Liver (tissue), 8 donors: ENCODE measurements at regions not wholly inside any gene's neighbourhood (a gene's known extent, or its start where the extent isn't known, plus 50 kb on each side); places are given as distances from the start of the nearest gene placed in this dataset.

Source experiments
- DNase-seq: peaks from one replicate; pipeline ENCODE4 v3.0.0-alpha.2; 2017; ENCODE audit warnings: low spot score
- H3K27ac ChIP-seq, 2 donors: one replicate each; pipeline ENCODE4 v1.7.0; 2013; ENCODE audit warnings: inconsistent platforms in 2 of 2, low read length in 2 of 2, control low read depth in 1 of 2, low read depth in 1 of 2, mild to moderate bottlenecking in 1 of 2
- H3K27me3 ChIP-seq, 4 donors: one replicate each; pipeline versions ENCODE4 v1.6.1 to v1.7.0; 2013; ENCODE audit warnings: low read length in 3 of 4, inconsistent platforms in 1 of 4, mild to moderate bottlenecking in 1 of 4, moderate library complexity in 1 of 4; ENCODE audit not compliant: control insufficient read depth in 4 of 4, insufficient read depth in 4 of 4
- H3K36me3 ChIP-seq, 4 donors: one replicate each; pipeline versions ENCODE4 v1.6.1 to v1.7.0; 2013; ENCODE audit warnings: low read length in 3 of 4, mild to moderate bottlenecking in 3 of 4, low read depth in 1 of 4, moderate library complexity in 1 of 4; ENCODE audit not compliant: control insufficient read depth in 4 of 4, insufficient read depth in 3 of 4
- H3K4me1 ChIP-seq, 4 donors: one replicate each; pipeline versions ENCODE4 v1.6.1 to v1.7.0; 2013; ENCODE audit warnings: low read length in 3 of 4, mild to moderate bottlenecking in 3 of 4, moderate library complexity in 1 of 4; ENCODE audit not compliant: control insufficient read depth in 4 of 4, insufficient read depth in 4 of 4
- H3K4me3 ChIP-seq, 3 donors: one replicate each; pipeline versions ENCODE4 v1.6.1 to v1.7.0; 2013; ENCODE audit warnings: low read length in 3 of 3, control low read depth in 1 of 3, low read depth in 1 of 3, mild to moderate bottlenecking in 1 of 3
- H3K9ac ChIP-seq, 2 donors: one replicate each; pipeline ENCODE4 v1.7.0; 2013; ENCODE audit warnings: low read length in 2 of 2, mild to moderate bottlenecking in 2 of 2, moderate library complexity in 2 of 2, control low read depth in 1 of 2, low read depth in 1 of 2
- H3K9me3 ChIP-seq, 4 donors: one replicate each; pipeline versions ENCODE4 v1.6.1 to v1.7.0; 2013; ENCODE audit warnings: low read length in 3 of 4; ENCODE audit not compliant: control insufficient read depth in 4 of 4
- EGR1 ChIP-seq, 2 donors: IDR thresholded peaks; 2 replicates each; pipeline ENCODE4 v1.6.1; 2016 to 2018; ENCODE audit warnings: antibody characterized with exemption in 2 of 2, low read depth in 2 of 2
- GABPA ChIP-seq, 2 donors: IDR thresholded peaks in 1 of 2; conservative IDR thresholded peaks in 1 of 2; 2 replicates each; pipeline ENCODE4 v1.6.1; 2016; ENCODE audit warnings: antibody characterized with exemption in 2 of 2, mild to moderate bottlenecking in 1 of 2, moderate library complexity in 1 of 2
- HNF4A ChIP-seq, 2 donors: conservative IDR thresholded peaks; 2 replicates each; pipeline ENCODE4 v1.6.1; 2016; ENCODE audit warnings: antibody characterized with exemption in 2 of 2, mild to moderate bottlenecking in 2 of 2
- HNF4G ChIP-seq: IDR thresholded peaks from 2 replicates; pipeline ENCODE4 v1.6.1; 2016; ENCODE audit warnings: antibody characterized with exemption
- JUND ChIP-seq, 2 donors: IDR thresholded peaks; 2 replicates each; pipeline ENCODE4 v1.6.1; 2016; ENCODE audit warnings: antibody characterized with exemption in 2 of 2
- NR2F2 ChIP-seq: IDR thresholded peaks from 2 replicates; pipeline ENCODE4 v1.6.1; 2016; ENCODE audit warnings: antibody characterized with exemption
- RAD21 ChIP-seq, 2 donors: IDR thresholded peaks; 2 replicates each; pipeline ENCODE4 v1.6.1; 2016; ENCODE audit warnings: antibody characterized with exemption in 2 of 2, mild to moderate bottlenecking in 2 of 2
- YY1 ChIP-seq: IDR thresholded peaks from 2 replicates; pipeline ENCODE4 v1.6.1; 2016; ENCODE audit warnings: antibody characterized with exemption, mild to moderate bottlenecking
- WGBS: extraction: QIAGEN DNeasy Blood & Tissue Kit; methylation state at CpG from one replicate; pipeline ENCODE4 v1.1.7; 2013; 5-methylcytosine and 5-hydroxymethylcytosine counted together
- TF ChIP-seq, protein P1 (sequence below): IDR thresholded peaks from 2 replicates; pipeline ENCODE4 v1.6.1; 2016; ENCODE audit warnings: antibody characterized with exemption
- TF ChIP-seq, protein P2 (sequence below): IDR thresholded peaks from 2 replicates; pipeline ENCODE4 v1.6.1; 2016; ENCODE audit warnings: antibody characterized with exemption
- TF ChIP-seq, protein P3 (sequence below): IDR thresholded peaks from 2 replicates; pipeline ENCODE4 v1.6.1; 2016; ENCODE audit warnings: antibody characterized with exemption, mild to moderate bottlenecking
- TF ChIP-seq, protein P4 (sequence below): fragments of 150-350 bp; IDR thresholded peaks from 2 replicates; pipeline ENCODE4 v1.5.1; 2017; ENCODE audit warnings: improper control_type of control experiment, low read depth, low read length; ENCODE audit not compliant: missing input control
- donor health status: healthy.
- donor health status: healthy.
- donor health status: healthy.
- donor health status: healthy.
- donor health status: healthy.

DNA sequence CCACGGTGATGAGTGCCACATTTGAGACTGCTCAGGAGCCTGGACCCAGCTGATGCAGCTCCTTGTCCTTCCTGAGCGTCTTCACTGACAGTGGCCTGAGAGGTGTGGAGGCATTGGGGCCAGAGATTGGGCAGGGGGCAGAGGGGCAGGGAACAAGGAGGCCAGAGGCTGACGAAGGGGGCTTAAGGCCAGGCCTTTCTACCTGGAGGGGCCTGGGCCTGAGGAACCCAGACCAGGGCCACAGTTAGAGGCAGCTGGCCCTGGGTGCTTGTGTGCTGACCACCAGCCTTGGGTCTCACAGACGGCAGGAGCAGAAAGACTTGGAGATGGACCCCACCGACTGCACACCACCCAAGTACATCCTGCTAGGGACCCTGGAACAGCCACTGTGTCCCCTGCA, 168.2 kb upstream of the ZNF267 start:
- Histone ChIP-seq H3K9ac (no peak overlapping the region), H3K36me3 (peaks cover 9 to 65% (median 29%) of the 10 kb centered on the region in 4 donors), H3K9me3 (no peaks in the 10 kb centered on the region), H3K27me3 (no peaks in the 10 kb centered on the region), H3K4me3 (no peak overlapping the region), H3K27ac (no peak overlapping the region), H3K4me1 (peaks cover 0 to 11% (median 3%) of the 10 kb centered on the region in 4 donors)
- no peak for DNase-seq
- TF ChIP-seq GABPA (IDR thresholded peaks at IDR 0.05 in 1 of 2, conservative IDR thresholded peaks at IDR 0.05 in 1 of 2) (no peak), RAD21 (IDR thresholded peaks at IDR 0.05) (no peak), HNF4A (conservative IDR thresholded peaks at IDR 0.05) (no peak), JUND (IDR thresholded peaks at IDR 0.05) (no peak), EGR1 (IDR thresholded peaks at IDR 0.05; ENCODE audit: low read depth in 2 of 2) (no peak), NR2F2 (no peak), HNF4G (no peak), YY1 (no peak)
- TF ChIP-seq, protein P1, sequence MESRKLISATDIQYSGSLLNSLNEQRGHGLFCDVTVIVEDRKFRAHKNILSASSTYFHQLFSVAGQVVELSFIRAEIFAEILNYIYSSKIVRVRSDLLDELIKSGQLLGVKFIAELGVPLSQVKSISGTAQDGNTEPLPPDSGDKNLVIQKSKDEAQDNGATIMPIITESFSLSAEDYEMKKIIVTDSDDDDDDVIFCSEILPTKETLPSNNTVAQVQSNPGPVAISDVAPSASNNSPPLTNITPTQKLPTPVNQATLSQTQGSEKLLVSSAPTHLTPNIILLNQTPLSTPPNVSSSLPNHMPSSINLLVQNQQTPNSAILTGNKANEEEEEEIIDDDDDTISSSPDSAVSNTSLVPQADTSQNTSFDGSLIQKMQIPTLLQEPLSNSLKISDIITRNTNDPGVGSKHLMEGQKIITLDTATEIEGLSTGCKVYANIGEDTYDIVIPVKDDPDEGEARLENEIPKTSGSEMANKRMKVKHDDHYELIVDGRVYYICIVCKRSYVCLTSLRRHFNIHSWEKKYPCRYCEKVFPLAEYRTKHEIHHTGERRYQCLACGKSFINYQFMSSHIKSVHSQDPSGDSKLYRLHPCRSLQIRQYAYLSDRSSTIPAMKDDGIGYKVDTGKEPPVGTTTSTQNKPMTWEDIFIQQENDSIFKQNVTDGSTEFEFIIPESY = no peak
- TF ChIP-seq, protein P2, sequence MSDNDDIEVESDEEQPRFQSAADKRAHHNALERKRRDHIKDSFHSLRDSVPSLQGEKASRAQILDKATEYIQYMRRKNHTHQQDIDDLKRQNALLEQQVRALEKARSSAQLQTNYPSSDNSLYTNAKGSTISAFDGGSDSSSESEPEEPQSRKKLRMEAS = no peak
- TF ChIP-seq, protein P3, sequence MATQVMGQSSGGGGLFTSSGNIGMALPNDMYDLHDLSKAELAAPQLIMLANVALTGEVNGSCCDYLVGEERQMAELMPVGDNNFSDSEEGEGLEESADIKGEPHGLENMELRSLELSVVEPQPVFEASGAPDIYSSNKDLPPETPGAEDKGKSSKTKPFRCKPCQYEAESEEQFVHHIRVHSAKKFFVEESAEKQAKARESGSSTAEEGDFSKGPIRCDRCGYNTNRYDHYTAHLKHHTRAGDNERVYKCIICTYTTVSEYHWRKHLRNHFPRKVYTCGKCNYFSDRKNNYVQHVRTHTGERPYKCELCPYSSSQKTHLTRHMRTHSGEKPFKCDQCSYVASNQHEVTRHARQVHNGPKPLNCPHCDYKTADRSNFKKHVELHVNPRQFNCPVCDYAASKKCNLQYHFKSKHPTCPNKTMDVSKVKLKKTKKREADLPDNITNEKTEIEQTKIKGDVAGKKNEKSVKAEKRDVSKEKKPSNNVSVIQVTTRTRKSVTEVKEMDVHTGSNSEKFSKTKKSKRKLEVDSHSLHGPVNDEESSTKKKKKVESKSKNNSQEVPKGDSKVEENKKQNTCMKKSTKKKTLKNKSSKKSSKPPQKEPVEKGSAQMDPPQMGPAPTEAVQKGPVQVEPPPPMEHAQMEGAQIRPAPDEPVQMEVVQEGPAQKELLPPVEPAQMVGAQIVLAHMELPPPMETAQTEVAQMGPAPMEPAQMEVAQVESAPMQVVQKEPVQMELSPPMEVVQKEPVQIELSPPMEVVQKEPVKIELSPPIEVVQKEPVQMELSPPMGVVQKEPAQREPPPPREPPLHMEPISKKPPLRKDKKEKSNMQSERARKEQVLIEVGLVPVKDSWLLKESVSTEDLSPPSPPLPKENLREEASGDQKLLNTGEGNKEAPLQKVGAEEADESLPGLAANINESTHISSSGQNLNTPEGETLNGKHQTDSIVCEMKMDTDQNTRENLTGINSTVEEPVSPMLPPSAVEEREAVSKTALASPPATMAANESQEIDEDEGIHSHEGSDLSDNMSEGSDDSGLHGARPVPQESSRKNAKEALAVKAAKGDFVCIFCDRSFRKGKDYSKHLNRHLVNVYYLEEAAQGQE = no peak
- 96% methylated on average over 5 of the region's 5 CpGs for WGBS

DNA sequence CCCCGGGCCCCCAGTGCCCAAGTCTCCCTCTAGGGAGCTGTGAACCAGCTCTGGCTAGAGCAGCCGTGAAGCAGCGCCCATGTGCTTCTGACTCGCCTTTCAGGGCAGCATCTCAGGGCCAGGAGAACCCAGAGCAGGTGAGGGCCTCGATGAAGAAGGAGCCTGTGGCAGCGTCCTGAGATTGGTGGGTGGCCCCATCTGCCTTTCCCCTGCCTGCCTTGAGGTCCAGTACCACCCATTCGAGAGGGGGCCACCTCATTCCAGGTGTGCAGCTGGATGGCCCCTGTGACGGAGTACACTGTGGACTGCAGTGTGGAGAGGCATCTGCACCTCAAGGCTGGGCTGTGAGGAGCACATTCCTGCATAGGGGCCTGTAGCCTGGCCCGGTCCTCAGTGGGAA, 167.3 kb upstream of the ZNF267 start:
- no peak for TF ChIP-seq RAD21 (IDR thresholded peaks at IDR 0.05)
- TF ChIP-seq, protein P4, sequence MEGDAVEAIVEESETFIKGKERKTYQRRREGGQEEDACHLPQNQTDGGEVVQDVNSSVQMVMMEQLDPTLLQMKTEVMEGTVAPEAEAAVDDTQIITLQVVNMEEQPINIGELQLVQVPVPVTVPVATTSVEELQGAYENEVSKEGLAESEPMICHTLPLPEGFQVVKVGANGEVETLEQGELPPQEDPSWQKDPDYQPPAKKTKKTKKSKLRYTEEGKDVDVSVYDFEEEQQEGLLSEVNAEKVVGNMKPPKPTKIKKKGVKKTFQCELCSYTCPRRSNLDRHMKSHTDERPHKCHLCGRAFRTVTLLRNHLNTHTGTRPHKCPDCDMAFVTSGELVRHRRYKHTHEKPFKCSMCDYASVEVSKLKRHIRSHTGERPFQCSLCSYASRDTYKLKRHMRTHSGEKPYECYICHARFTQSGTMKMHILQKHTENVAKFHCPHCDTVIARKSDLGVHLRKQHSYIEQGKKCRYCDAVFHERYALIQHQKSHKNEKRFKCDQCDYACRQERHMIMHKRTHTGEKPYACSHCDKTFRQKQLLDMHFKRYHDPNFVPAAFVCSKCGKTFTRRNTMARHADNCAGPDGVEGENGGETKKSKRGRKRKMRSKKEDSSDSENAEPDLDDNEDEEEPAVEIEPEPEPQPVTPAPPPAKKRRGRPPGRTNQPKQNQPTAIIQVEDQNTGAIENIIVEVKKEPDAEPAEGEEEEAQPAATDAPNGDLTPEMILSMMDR = no peak
- Histone ChIP-seq H3K27me3 (no peaks in the 10 kb centered on the region), H3K4me3 (no peak overlapping the region), H3K27ac (no peak overlapping the region), H3K9ac (no peak overlapping the region), H3K36me3 (peaks cover 9 to 65% (median 29%) of the 10 kb centered on the region in 4 donors), H3K4me1 (peaks cover 0 to 6% (median 2%) of the 10 kb centered on the region in 4 donors), H3K9me3 (no peaks in the 10 kb centered on the region)
- WGBS = 86% methylated on average over 9 of the region's 9 CpGs
- no peak for DNase-seq
